T-cell (primary cell): ENCODE measurements at regions not wholly inside any gene's neighbourhood (a gene's known extent, or its start where the extent isn't known, plus 50 kb on each side); places are given as distances from the start of the nearest gene placed in this dataset.

Source experiments
- ATAC-seq, 4 experiments: fragments of 200-7000 bp in 3 of 4; fragments of 150-1000 bp in 1 of 4; cut with Tn5 transposase; replicated peaks in 1 of 4; 1 replicate in 3 of 4; 2 replicates in 1 of 4; pipeline ENCODE4 v1.10.0; 2021; ENCODE audit warnings: moderate library complexity in 3 of 4, mild to moderate bottlenecking in 2 of 4, moderate number of reproducible peaks in 1 of 4
- CTCF ChIA-PET, 2 donors: fragments of 300-600 bp; sonication (Branson Sonifier 250); formaldehyde crosslinking; loops; one replicate each; lab custom pipeline; 2022; ENCODE audit warnings: antibody characterized with exemption in 2 of 2; lab: Charles Lee
- POLR2A ChIA-PET, 2 donors: fragments of 300-600 bp; sonication (Branson Sonifier 250); formaldehyde crosslinking; loops; one replicate each; lab custom pipeline; 2022; ENCODE audit warnings: antibody characterized with exemption in 2 of 2; lab: Charles Lee
- DNase-seq, 35 experiments: peaks; one replicate each; pipeline versions ENCODE4 v3.0.0 to v3.0.0-alpha.2; 2013 to 2023
- H3K27ac ChIP-seq: one replicate; pipeline ENCODE4 v1.5.1; 2013; ENCODE audit warnings: low read length
- H3K27me3 ChIP-seq, 2 experiments: replicated peaks in 1 of 2; 1 replicate in 1 of 2; 2 replicates in 1 of 2; pipeline versions ENCODE4 v1.6.1 to v1.7.0; 2013; ENCODE audit warnings: low read length in 1 of 2, mixed read lengths in 1 of 2; ENCODE audit not compliant: control insufficient read depth in 2 of 2, insufficient read depth in 2 of 2; ENCODE audit errors: extremely low read depth in 1 of 2
- H3K36me3 ChIP-seq, 2 donors: 1 replicate in 1 of 2; 2 replicates in 1 of 2; pipeline versions ENCODE4 v1.6.1 to v1.7.0; 2013; ENCODE audit warnings: low read length in 1 of 2; ENCODE audit not compliant: control insufficient read depth in 2 of 2, insufficient read depth in 1 of 2; ENCODE audit errors: extremely low read depth in 1 of 2
- H3K4me1 ChIP-seq, 2 experiments: 1 replicate in 1 of 2; 2 replicates in 1 of 2; pipeline versions ENCODE4 v1.6.1 to v1.7.0; 2013; ENCODE audit warnings: low read length in 2 of 2, mixed read lengths in 1 of 2; ENCODE audit not compliant: insufficient read depth in 2 of 2, control insufficient read depth in 1 of 2; ENCODE audit errors: extremely low read depth in 1 of 2
- H3K4me3 ChIP-seq, 2 donors: 1 replicate in 1 of 2; 2 replicates in 1 of 2; pipeline versions ENCODE4 v1.5.1 to v1.7.0; 2013; ENCODE audit warnings: mild to moderate bottlenecking in 2 of 2, low read length in 1 of 2, moderate library complexity in 1 of 2; ENCODE audit not compliant: control insufficient read depth in 1 of 2; ENCODE audit errors: extremely low read depth in 1 of 2
- H3K9me3 ChIP-seq: 2 replicates; pipeline ENCODE4 v1.7.0; 2013
- H3K27ac Mint-ChIP-seq, 2 donors: one replicate each; pipeline ENCODE4 v1.8.0; 2020 to 2021; ENCODE audit warnings: mild to moderate bottlenecking in 2 of 2, mixed read lengths in 2 of 2
- H3K27me3 Mint-ChIP-seq, 2 donors: one replicate each; pipeline ENCODE4 v1.8.0; 2021 to 2022; ENCODE audit warnings: mixed read lengths in 2 of 2
- H3K36me3 Mint-ChIP-seq: one replicate; pipeline ENCODE4 v1.8.0; 2021; ENCODE audit warnings: mixed read lengths
- H3K4me1 Mint-ChIP-seq, 3 donors: one replicate each; pipeline ENCODE4 v1.8.0; 2020 to 2022; ENCODE audit warnings: mixed read lengths in 3 of 3, mild to moderate bottlenecking in 1 of 3
- H3K4me3 Mint-ChIP-seq, 3 donors: one replicate each; pipeline ENCODE4 v1.8.0; 2020 to 2022; ENCODE audit warnings: mild to moderate bottlenecking in 3 of 3, mixed read lengths in 3 of 3, moderate library complexity in 3 of 3
- H3K9me3 Mint-ChIP-seq, 3 donors: one replicate each; pipeline ENCODE4 v1.8.0; 2020 to 2022; ENCODE audit warnings: mixed read lengths in 3 of 3
- WGBS: methylation state at CpG from one replicate; pipeline ENCODE4 v1.1.5; 2013; ENCODE audit warnings: missing lambda C conversion rate; ENCODE audit not compliant: insufficient coverage; 5-methylcytosine and 5-hydroxymethylcytosine counted together

GRCh38 chr16:72532906-72533410 is 361.0 kb upstream of the PMFBP1 start:
- H3K27ac ChIP-seq, result no peak overlapping the region
- H3K4me3 ChIP-seq, result no peak overlapping the region
- Mint-ChIP-seq H3K4me1 (no peaks in the 10 kb centered on the region), H3K9me3 (peaks cover 0 to 5% (median 2%) of the 10 kb centered on the region in 3 donors), H3K4me3 (no peak overlapping the region), H3K27ac (no peak overlapping the region), H3K36me3 (peaks cover 4% of the 10 kb centered on the region), H3K27me3 (no peaks in the 10 kb centered on the region)
- H3K4me1 ChIP-seq, result no peaks in the 10 kb centered on the region
- ChIA-PET CTCF (no interaction called here), POLR2A (no interaction called here)
- WGBS, result 100% methylated on average over 4 of the region's 9 CpGs
- no peaks in the 10 kb centered on the region for H3K27me3 ChIP-seq
- no peak for ATAC-seq
- no peak for DNase-seq
- no peaks in the 10 kb centered on the region for H3K9me3 ChIP-seq
- H3K36me3 ChIP-seq, result no peaks in the 10 kb centered on the region

GRCh38 chr16:72530434-72530833 is 358.5 kb upstream of the PMFBP1 start:
- Mint-ChIP-seq H3K36me3 (peaks cover 4% of the 10 kb centered on the region), H3K9me3 (peaks cover 0 to 5% (median 2%) of the 10 kb centered on the region in 3 donors), H3K27ac (no peak overlapping the region), H3K4me3 (no peak overlapping the region), H3K27me3 (no peaks in the 10 kb centered on the region), H3K4me1 (no peaks in the 10 kb centered on the region)
- no peak overlapping the region for H3K4me3 ChIP-seq
- no peak for ATAC-seq
- DNase-seq, result no peak
- no peaks in the 10 kb centered on the region for H3K36me3 ChIP-seq
- no peaks in the 10 kb centered on the region for H3K27me3 ChIP-seq
- ChIA-PET CTCF (no interaction called here), POLR2A (no interaction called here)
- no peaks in the 10 kb centered on the region for H3K9me3 ChIP-seq
- 100% methylated on average over 1 of the region's 2 CpGs for WGBS
- H3K27ac ChIP-seq, result no peak overlapping the region
- H3K4me1 ChIP-seq, result no peaks in the 10 kb centered on the region

- Mint-ChIP-seq H3K4me1 (no peaks in the 10 kb centered on the region), H3K4me3 (no peak overlapping the region), H3K9me3 (peaks cover 3 to 18% (median 6%) of the 10 kb centered on the region in 3 donors), H3K27ac (no peak overlapping the region), H3K27me3 (no peaks in the 10 kb centered on the region), H3K36me3 (peaks cover 7% of the 10 kb centered on the region)
- WGBS, result 73% methylated on average over 2 of the region's 3 CpGs
- H3K9me3 ChIP-seq, result no peaks in the 10 kb centered on the region
- H3K4me3 ChIP-seq, result no peak overlapping the region
- no peaks in the 10 kb centered on the region for H3K36me3 ChIP-seq
- POLR2A ChIA-PET, result no interaction called here
- ATAC-seq (no peak), DNase-seq (no peak)
- H3K27me3 ChIP-seq, result no peaks in the 10 kb centered on the region
- no peak overlapping the region for H3K27ac ChIP-seq
- CTCF ChIA-PET, result no interaction called here
- H3K4me1 ChIP-seq, result no peaks in the 10 kb centered on the region
Observed at GRCh38 chr16:72523087-72523486, 351.1 kb upstream of the PMFBP1 start.

- no peaks in the 10 kb centered on the region for H3K27me3 Mint-ChIP-seq
- H3K36me3 Mint-ChIP-seq, result no peaks in the 10 kb centered on the region
- no peaks in the 10 kb centered on the region for H3K4me1 Mint-ChIP-seq
- no peak overlapping the region for H3K4me3 Mint-ChIP-seq
- WGBS, result no CpG with 5 or more reads among the region's 2 CpGs
- H3K27ac Mint-ChIP-seq, result no peak overlapping the region
- Histone ChIP-seq H3K4me3 (no peak overlapping the region), H3K4me1 (no peaks in the 10 kb centered on the region), H3K9me3 (no peaks in the 10 kb centered on the region), H3K27ac (no peak overlapping the region), H3K36me3 (no peaks in the 10 kb centered on the region), H3K27me3 (no peaks in the 10 kb centered on the region)
- peaks cover 0 to 8% (median 0%) of the 10 kb centered on the region in 3 donors for H3K9me3 Mint-ChIP-seq
- ATAC-seq (no peak), DNase-seq (no peak)
- ChIA-PET CTCF (no interaction called here), POLR2A (no interaction called here)
Observed at GRCh38 chr16:72517154-72517553, 345.2 kb upstream of the PMFBP1 start.

- no CpG with 5 or more reads among the region's 3 CpGs for WGBS
- no peak overlapping the region for H3K27ac Mint-ChIP-seq
- CTCF ChIA-PET, result no interaction called here
Observed at GRCh38 chr16:72511171-72511570, 339.2 kb upstream of the PMFBP1 start.

GRCh38 chr16:72508191-72508590 is 336.2 kb upstream of the PMFBP1 start:
- ATAC-seq (no peak), DNase-seq (no peak)
- Mint-ChIP-seq H3K27ac (no peak overlapping the region), H3K4me3 (no peak overlapping the region), H3K36me3 (no peaks in the 10 kb centered on the region), H3K9me3 (no peaks in the 10 kb centered on the region), H3K27me3 (no peaks in the 10 kb centered on the region), H3K4me1 (no peaks in the 10 kb centered on the region)
- no peak overlapping the region for H3K4me3 ChIP-seq
- H3K36me3 ChIP-seq, result no peaks in the 10 kb centered on the region
- ChIA-PET POLR2A (no interaction called here), CTCF (no interaction called here)
- no peaks in the 10 kb centered on the region for H3K4me1 ChIP-seq
- H3K27ac ChIP-seq, result no peak overlapping the region
- H3K9me3 ChIP-seq, result no peaks in the 10 kb centered on the region
- no peaks in the 10 kb centered on the region for H3K27me3 ChIP-seq
- WGBS, result no CpG with 5 or more reads among the region's 1 CpG

More at GRCh38 chr16:72511171-72511570, 339.2 kb upstream of the PMFBP1 start:
- no peaks in the 10 kb centered on the region for H3K9me3 ChIP-seq
- Mint-ChIP-seq H3K27me3 (no peaks in the 10 kb centered on the region), H3K9me3 (no peaks in the 10 kb centered on the region), H3K36me3 (no peaks in the 10 kb centered on the region), H3K4me1 (no peaks in the 10 kb centered on the region), H3K4me3 (no peak overlapping the region)
- H3K27me3 ChIP-seq, result no peaks in the 10 kb centered on the region
- H3K27ac ChIP-seq, result no peak overlapping the region
- no peaks in the 10 kb centered on the region for H3K36me3 ChIP-seq
- ATAC-seq, result no peak
- POLR2A ChIA-PET, result no interaction called here
- H3K4me1 ChIP-seq, result no peaks in the 10 kb centered on the region
- no peak for DNase-seq
- no peak overlapping the region for H3K4me3 ChIP-seq

- Mint-ChIP-seq H3K9me3 (no peaks in the 10 kb centered on the region), H3K27ac (no peak overlapping the region), H3K27me3 (no peaks in the 10 kb centered on the region)
Observed at GRCh38 chr16:72502594-72503005, 330.6 kb upstream of the PMFBP1 start.

More at GRCh38 chr16:72502594-72503005, 330.6 kb upstream of the PMFBP1 start:
- no peaks in the 10 kb centered on the region for H3K4me1 ChIP-seq
- no peaks in the 10 kb centered on the region for H3K9me3 ChIP-seq
- 33% methylated on average over 1 of the region's 1 CpG for WGBS
- ATAC-seq (no peak), DNase-seq (no peak)
- H3K4me3 Mint-ChIP-seq, result no peak overlapping the region
- no peak overlapping the region for H3K4me3 ChIP-seq
- peaks cover 5 to 10% (median 6%) of the 10 kb centered on the region in 3 donors for H3K4me1 Mint-ChIP-seq
- H3K27ac ChIP-seq, result no peak overlapping the region
- ChIA-PET CTCF (interaction anchor here in 1 of 2 donors (0.5 kb wide), 1 partner anchor 1929 kb away, joined by 3 read pairs; no protein-coding TSS in a partner anchor), POLR2A (interaction anchor here in 1 of 2 donors (0.6 kb wide), 1 partner anchor 9 kb away, joined by 3 read pairs; no protein-coding TSS in a partner anchor)
- H3K36me3 Mint-ChIP-seq, result no peaks in the 10 kb centered on the region
- H3K36me3 ChIP-seq, result no peaks in the 10 kb centered on the region
- no peaks in the 10 kb centered on the region for H3K27me3 ChIP-seq
